ENCODE measurements at regions not wholly inside any gene's neighbourhood (a gene's known extent, or its start where the extent isn't known, plus 50 kb on each side); places are given as distances from the start of the nearest gene placed in this dataset.

DNA sequence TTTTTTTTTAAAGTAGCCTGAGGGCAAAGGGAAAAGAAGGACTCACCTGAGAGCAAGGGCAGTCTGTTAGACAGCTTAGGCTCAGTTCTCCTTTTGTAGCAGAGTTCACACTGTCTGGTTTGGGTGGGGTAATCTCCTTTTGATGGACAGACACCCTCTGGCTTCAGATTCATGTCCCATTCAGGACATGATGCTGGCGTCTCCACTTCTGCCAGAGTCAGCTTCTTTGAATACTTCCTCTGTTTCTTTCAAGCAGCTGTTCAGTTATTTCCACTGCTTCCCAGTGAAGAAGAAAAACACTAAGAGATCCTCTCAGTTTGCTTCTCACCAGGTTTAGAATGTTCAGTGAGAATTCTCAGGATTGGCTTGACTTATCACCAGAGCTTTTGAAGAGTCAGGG, 79.0 kb upstream of the HSD17B12 start:
- Histone ChIP-seq H3K4me1 (ENCODE audit: control insufficient read depth in 2 of 2, insufficient read depth in 1 of 2, low read depth in 1 of 2, low read length in 2 of 2) (peaks cover 0 to 2% of the 10 kb centered on the region in 2 donors), H2AFZ (ENCODE audit: low read length) (no peak overlapping the region), H2BK15ac (ENCODE audit: low read length) (no peak overlapping the region), H3K79me1 (ENCODE audit: low read depth, low read length) (no peaks in the 10 kb centered on the region), H3K9me3 (replicated peaks in 1 of 2; ENCODE audit: control insufficient read depth in 2 of 2, insufficient read depth in 1 of 2, low read depth in 1 of 2, low read length in 2 of 2) (no peaks in the 10 kb centered on the region), H3K36me3 (replicated peaks in 1 of 2; ENCODE audit: control insufficient read depth in 2 of 2, insufficient read depth in 2 of 2, low read length in 2 of 2) (no peaks in the 10 kb centered on the region), H3K18ac (ENCODE audit: low read length) (no peak overlapping the region), H3K23ac (ENCODE audit: low read depth, low read length, poor library complexity) (no peak overlapping the region), H3K14ac (ENCODE audit: low read length) (no peak overlapping the region), H2BK120ac (ENCODE audit: low read depth, low read length) (no peak overlapping the region), H4K91ac (ENCODE audit: low read depth, low read length, poor library complexity) (no peak overlapping the region), H3K4me2 (ENCODE audit: insufficient read depth, low read length, poor library complexity, severe bottlenecking) (no peak overlapping the region), H4K8ac (ENCODE audit: low read depth, low read length) (no peak overlapping the region), H3K27ac (replicated peaks; ENCODE audit: low read length) (no peak overlapping the region), H2BK5ac (ENCODE audit: low read length) (no peak overlapping the region), H2BK12ac (ENCODE audit: low read length) (no peak overlapping the region), H3K9ac (ENCODE audit: low read depth, low read length, poor library complexity) (no peak overlapping the region), H3K4ac (ENCODE audit: low read length) (no peak overlapping the region), H2AK5ac (ENCODE audit: low read depth, low read length) (no peak overlapping the region), H3K27me3 (ENCODE audit: control insufficient read depth in 3 of 3, insufficient read depth in 3 of 3, low read depth in 1 of 3, low read length in 3 of 3) (peaks cover 0 to 14% (median 0%) of the 10 kb centered on the region in 3 experiments), H3K4me3 (ENCODE audit: low read length in 2 of 2) (no peak overlapping the region)
- no CpG with 5 or more reads among the region's 1 CpG for WGBS, 2 donors (ENCODE audit: extremely low coverage in 2 of 2, insufficient read length in 2 of 2, insufficient replicate concordance in 1 of 2)
- DNase-seq (ENCODE audit: low spot score) = no peak

DNA sequence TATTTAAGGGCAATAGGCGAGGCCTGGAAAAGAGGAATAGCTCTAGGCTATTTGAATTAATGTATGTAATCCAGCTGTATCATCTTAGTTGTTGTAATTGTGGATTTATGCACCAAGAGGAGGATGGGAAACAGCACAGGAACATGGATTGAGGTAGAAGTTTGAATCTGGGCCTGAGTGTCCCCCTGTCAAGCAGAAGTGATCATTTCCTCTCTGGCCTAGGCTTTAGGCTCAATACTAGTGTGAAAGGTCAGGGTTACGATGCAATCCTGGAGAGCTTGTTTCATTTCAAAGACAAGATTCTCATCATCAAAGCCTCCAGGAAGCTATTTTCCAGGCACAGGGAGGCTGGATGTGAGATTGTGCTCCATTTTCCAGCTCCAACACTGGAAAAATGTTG, 77.9 kb upstream of the HSD17B12 start:
- H3K14ac ChIP-seq (ENCODE audit: low read length) = no peak overlapping the region
- no CpG with 5 or more reads among the region's 2 CpGs for WGBS, 2 donors (ENCODE audit: extremely low coverage in 2 of 2, insufficient read length in 2 of 2, insufficient replicate concordance in 1 of 2)
- DNase-seq (ENCODE audit: low spot score) = no peak

DNA sequence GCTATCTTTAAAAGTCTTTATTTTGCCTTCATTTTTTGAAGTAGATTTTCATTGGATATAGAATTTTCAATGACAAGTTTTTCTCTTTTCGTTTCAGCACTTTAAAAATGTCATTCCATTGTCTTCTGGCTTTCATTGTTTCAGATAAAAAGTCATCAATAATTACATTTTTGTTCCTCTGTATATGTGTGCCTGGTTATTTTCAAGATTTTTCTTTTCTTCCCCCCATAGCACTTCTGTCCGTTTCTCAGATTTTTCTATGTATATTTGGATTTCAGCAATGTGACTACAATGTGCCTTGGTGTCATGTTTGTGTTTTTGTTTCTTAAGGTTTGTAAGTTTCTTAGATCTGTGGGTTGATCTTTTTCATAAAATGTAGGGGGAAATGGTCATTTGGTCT, 66.3 kb upstream of the HSD17B12 start:
- H4K91ac ChIP-seq (ENCODE audit: low read depth, low read length, poor library complexity) = no peak overlapping the region
- no peaks in the 10 kb centered on the region for H3K27me3 ChIP-seq (ENCODE audit: control insufficient read depth in 3 of 3, insufficient read depth in 3 of 3, low read depth in 1 of 3, low read length in 3 of 3)
- H3K4me3 ChIP-seq (ENCODE audit: low read length in 2 of 2) = no peak overlapping the region
- no peaks in the 10 kb centered on the region for H3K4me1 ChIP-seq (ENCODE audit: control insufficient read depth in 2 of 2, insufficient read depth in 1 of 2, low read depth in 1 of 2, low read length in 2 of 2)
- H3K9ac ChIP-seq (ENCODE audit: low read depth, low read length, poor library complexity) = no peak overlapping the region
- no peak overlapping the region for H3K23ac ChIP-seq (ENCODE audit: low read depth, low read length, poor library complexity)
- H4K8ac ChIP-seq (ENCODE audit: low read depth, low read length) = no peak overlapping the region
- H2AFZ ChIP-seq (ENCODE audit: low read length) = no peak overlapping the region
- H2BK12ac ChIP-seq (ENCODE audit: low read length) = no peak overlapping the region
- no peak overlapping the region for H2BK15ac ChIP-seq (ENCODE audit: low read length)
- DNase-seq (ENCODE audit: low spot score) = no peak
- no peak overlapping the region for H3K4me2 ChIP-seq (ENCODE audit: insufficient read depth, low read length, poor library complexity, severe bottlenecking)
- H3K14ac ChIP-seq (ENCODE audit: low read length) = no peak overlapping the region
- no peaks in the 10 kb centered on the region for H3K79me1 ChIP-seq (ENCODE audit: low read depth, low read length)
- H3K18ac ChIP-seq (ENCODE audit: low read length) = no peak overlapping the region
- WGBS, 2 donors (ENCODE audit: extremely low coverage in 2 of 2, insufficient read length in 2 of 2, insufficient replicate concordance in 1 of 2) = no CpG with 5 or more reads among the region's 2 CpGs
- no peak overlapping the region for H2BK120ac ChIP-seq (ENCODE audit: low read depth, low read length)
- H3K27ac ChIP-seq (replicated peaks; ENCODE audit: low read length) = no peak overlapping the region
- H3K4ac ChIP-seq (ENCODE audit: low read length) = no peak overlapping the region
- H2AK5ac ChIP-seq (ENCODE audit: low read depth, low read length) = no peak overlapping the region
- H3K9me3 ChIP-seq (replicated peaks in 1 of 2; ENCODE audit: control insufficient read depth in 2 of 2, insufficient read depth in 1 of 2, low read depth in 1 of 2, low read length in 2 of 2) = peaks cover 0 to 12% of the 10 kb centered on the region in 2 donors
- no peak overlapping the region for H2BK5ac ChIP-seq (ENCODE audit: low read length)
- no peaks in the 10 kb centered on the region for H3K36me3 ChIP-seq (replicated peaks in 1 of 2; ENCODE audit: control insufficient read depth in 2 of 2, insufficient read depth in 2 of 2, low read length in 2 of 2)

More for the DNA sequence above, 77.9 kb upstream of the HSD17B12 start:
- H3K9me3 ChIP-seq (replicated peaks in 1 of 2; ENCODE audit: control insufficient read depth in 2 of 2, insufficient read depth in 1 of 2, low read depth in 1 of 2, low read length in 2 of 2) = no peaks in the 10 kb centered on the region
- H3K4me2 ChIP-seq (ENCODE audit: insufficient read depth, low read length, poor library complexity, severe bottlenecking) = no peak overlapping the region
- no peak overlapping the region for H3K9ac ChIP-seq (ENCODE audit: low read depth, low read length, poor library complexity)
- no peak overlapping the region for H2BK5ac ChIP-seq (ENCODE audit: low read length)
- no peak overlapping the region for H2BK15ac ChIP-seq (ENCODE audit: low read length)
- no peaks in the 10 kb centered on the region for H3K79me1 ChIP-seq (ENCODE audit: low read depth, low read length)
- no peak overlapping the region for H3K18ac ChIP-seq (ENCODE audit: low read length)
- H3K27ac ChIP-seq (replicated peaks; ENCODE audit: low read length) = no peak overlapping the region
- no peak overlapping the region for H3K23ac ChIP-seq (ENCODE audit: low read depth, low read length, poor library complexity)
- no peak overlapping the region for H3K4ac ChIP-seq (ENCODE audit: low read length)
- peaks cover 0 to 11% (median 0%) of the 10 kb centered on the region in 3 experiments for H3K27me3 ChIP-seq (ENCODE audit: control insufficient read depth in 3 of 3, insufficient read depth in 3 of 3, low read depth in 1 of 3, low read length in 3 of 3)
- H2BK120ac ChIP-seq (ENCODE audit: low read depth, low read length) = no peak overlapping the region
- no peaks in the 10 kb centered on the region for H3K36me3 ChIP-seq (replicated peaks in 1 of 2; ENCODE audit: control insufficient read depth in 2 of 2, insufficient read depth in 2 of 2, low read length in 2 of 2)
- H2AK5ac ChIP-seq (ENCODE audit: low read depth, low read length) = no peak overlapping the region
- no peak overlapping the region for H2AFZ ChIP-seq (ENCODE audit: low read length)
- peaks cover 0 to 2% of the 10 kb centered on the region in 2 donors for H3K4me1 ChIP-seq (ENCODE audit: control insufficient read depth in 2 of 2, insufficient read depth in 1 of 2, low read depth in 1 of 2, low read length in 2 of 2)
- H2BK12ac ChIP-seq (ENCODE audit: low read length) = no peak overlapping the region
- H3K4me3 ChIP-seq (ENCODE audit: low read length in 2 of 2) = no peak overlapping the region
- no peak overlapping the region for H4K8ac ChIP-seq (ENCODE audit: low read depth, low read length)
- H4K91ac ChIP-seq (ENCODE audit: low read depth, low read length, poor library complexity) = no peak overlapping the region

DNA sequence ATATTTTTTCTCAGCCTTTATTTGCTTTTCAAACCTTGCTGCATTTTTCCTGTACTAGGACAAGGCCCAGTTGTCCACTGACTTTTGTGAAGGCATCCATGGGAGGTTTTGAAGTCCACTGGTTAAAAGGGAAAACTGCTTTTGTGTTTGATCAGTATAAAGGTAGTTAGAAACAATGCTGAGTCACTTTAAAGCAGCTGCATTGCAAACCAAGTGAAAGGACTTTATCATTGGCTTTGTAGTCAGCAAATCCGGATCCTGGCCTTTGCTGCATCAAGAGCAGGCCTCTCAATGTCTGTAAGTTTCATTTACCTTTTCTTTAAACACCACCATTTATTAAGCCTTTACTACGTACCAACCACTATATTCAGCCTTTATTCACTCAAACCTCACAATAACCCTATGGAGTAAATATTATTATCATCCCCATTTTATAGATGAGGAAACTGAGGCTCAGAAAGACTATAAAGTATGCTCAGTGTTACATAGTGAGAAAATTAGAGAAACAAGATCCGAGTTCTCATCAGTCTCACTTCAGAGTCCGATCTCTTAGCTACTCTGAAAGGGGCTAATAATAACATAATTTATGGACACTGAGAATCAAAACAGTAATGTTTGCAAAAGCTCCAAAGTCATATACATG, 60.6 kb upstream of the HSD17B12 start:
- H3K4me3 ChIP-seq (ENCODE audit: low read length in 2 of 2) = no peak overlapping the region
- no peak overlapping the region for H2BK12ac ChIP-seq (ENCODE audit: low read length)
- no peak overlapping the region for H3K4ac ChIP-seq (ENCODE audit: low read length)
- H2BK15ac ChIP-seq (ENCODE audit: low read length) = no peak overlapping the region
- H4K8ac ChIP-seq (ENCODE audit: low read depth, low read length) = no peak overlapping the region
- WGBS, 2 donors (ENCODE audit: extremely low coverage in 2 of 2, insufficient read length in 2 of 2, insufficient replicate concordance in 1 of 2) = 100% methylated on average over 1 of the region's 4 CpGs; no CpG with 5 or more reads in 1 of the 2 donors
- H2BK5ac ChIP-seq (ENCODE audit: low read length) = no peak overlapping the region
- no peaks in the 10 kb centered on the region for H3K79me1 ChIP-seq (ENCODE audit: low read depth, low read length)
- no peak overlapping the region for H4K91ac ChIP-seq (ENCODE audit: low read depth, low read length, poor library complexity)
- H3K4me2 ChIP-seq (ENCODE audit: insufficient read depth, low read length, poor library complexity, severe bottlenecking) = no peak overlapping the region
- no peaks in the 10 kb centered on the region for H3K36me3 ChIP-seq (replicated peaks in 1 of 2; ENCODE audit: control insufficient read depth in 2 of 2, insufficient read depth in 2 of 2, low read length in 2 of 2)
- H3K27ac ChIP-seq (replicated peaks; ENCODE audit: low read length) = no peak overlapping the region
- peaks cover 0 to 20% (median 0%) of the 10 kb centered on the region in 3 experiments for H3K27me3 ChIP-seq (ENCODE audit: control insufficient read depth in 3 of 3, insufficient read depth in 3 of 3, low read depth in 1 of 3, low read length in 3 of 3)
- no peaks in the 10 kb centered on the region for H3K4me1 ChIP-seq (ENCODE audit: control insufficient read depth in 2 of 2, insufficient read depth in 1 of 2, low read depth in 1 of 2, low read length in 2 of 2)
- H3K9ac ChIP-seq (ENCODE audit: low read depth, low read length, poor library complexity) = no peak overlapping the region
- no peak overlapping the region for H3K14ac ChIP-seq (ENCODE audit: low read length)
- no peaks in the 10 kb centered on the region for H3K9me3 ChIP-seq (replicated peaks in 1 of 2; ENCODE audit: control insufficient read depth in 2 of 2, insufficient read depth in 1 of 2, low read depth in 1 of 2, low read length in 2 of 2)
- H2BK120ac ChIP-seq (ENCODE audit: low read depth, low read length) = no peak overlapping the region
- DNase-seq (ENCODE audit: low spot score) = no peak
- H3K18ac ChIP-seq (ENCODE audit: low read length) = no peak overlapping the region
- H2AFZ ChIP-seq (ENCODE audit: low read length) = no peak overlapping the region
- no peak overlapping the region for H2AK5ac ChIP-seq (ENCODE audit: low read depth, low read length)
- no peak overlapping the region for H3K23ac ChIP-seq (ENCODE audit: low read depth, low read length, poor library complexity)

Measured in neuronal stem cell (in vitro differentiated cells).